PFSK-1 (cell line): ENCODE measurements at regions not wholly inside any gene's neighbourhood (a gene's known extent, or its start where the extent isn't known, plus 50 kb on each side); places are given as distances from the start of the nearest gene placed in this dataset.

Experiments used
- POLR2AphosphoS5 ChIP-seq: IDR thresholded peaks from 2 replicates; pipeline ENCODE4 v1.6.1; 2012; ENCODE audit warnings: low read depth, mild to moderate bottlenecking, control low read depth, low read length, moderate library complexity
- REST ChIP-seq, 2 experiments: IDR thresholded peaks; 2 replicates each; pipeline versions ENCODE4 v1.6.1 to v1.8.0; 2011 to 2012; ENCODE audit warnings: low read depth in 2 of 2, low read length in 2 of 2, control low read depth in 1 of 2, inconsistent platforms in 1 of 2, mild to moderate bottlenecking in 1 of 2, moderate library complexity in 1 of 2; ENCODE audit not compliant: insufficient read depth in 1 of 2
- TAF1 ChIP-seq: IDR thresholded peaks from 2 replicates; pipeline ENCODE4 v1.6.1; 2012; ENCODE audit warnings: low read length, control low read depth, borderline replicate concordance; ENCODE audit not compliant: insufficient read depth

- TF ChIP-seq REST (IDR thresholded peaks at IDR 0.05; ENCODE audit: insufficient read depth in 1 of 2, low read depth in 2 of 2, low read length in 2 of 2) (no peak), POLR2AphosphoS5 (no peak), TAF1 (no peak)
These were observed 394.7 kb downstream of the FBXO15 start for GRCh38 chr18:73752965-73753364.
